Vagina (tissue), 2 donors: ENCODE measurements at regions not wholly inside any gene's neighbourhood (a gene's known extent, or its start where the extent isn't known, plus 50 kb on each side); places are given as distances from the start of the nearest gene placed in this dataset.

ENCODE experiments used
- CTCF ChIP-seq, 3 experiments: fragments of 450-650 bp in 2 of 3; fragments of 200-600 bp in 1 of 3; sonication (generic) in 1 of 3; IDR thresholded peaks; one replicate each; pipeline ENCODE4 v1.5.1; 2017 to 2019; ENCODE audit warnings: antibody characterized with exemption in 3 of 3, mild to moderate bottlenecking in 2 of 3, moderate library complexity in 2 of 3
- POLR2A ChIP-seq, 2 donors: fragments of 450-650 bp; IDR thresholded peaks; one replicate each; pipeline ENCODE4 v1.6.1; 2017; ENCODE audit warnings: antibody characterized with exemption in 2 of 2, mild to moderate bottlenecking in 2 of 2, moderate library complexity in 2 of 2
- POLR2AphosphoS5 ChIP-seq, 2 donors: sonication (generic); formaldehyde crosslinking; IDR thresholded peaks; one replicate each; pipeline ENCODE4 v1.9.0; 2017; ENCODE audit warnings: antibody characterized with exemption in 2 of 2, mild to moderate bottlenecking in 2 of 2, low read depth in 1 of 2; ENCODE audit not compliant: insufficient read depth in 1 of 2

- TF ChIP-seq POLR2AphosphoS5 (IDR thresholded peaks at IDR 0.05; ENCODE audit: insufficient read depth in 1 of 2, low read depth in 1 of 2) (no peak), CTCF (IDR thresholded peaks at IDR 0.05) (no peak), POLR2A (IDR thresholded peaks at IDR 0.05) (no peak)
Observed at GRCh38 chr5:5593391-5593790, 170.9 kb downstream of the ICE1 start.
